Hypothalamus (tissue), 51 donors: ENCODE measurements at regions not wholly inside any gene's neighbourhood (a gene's known extent, or its start where the extent isn't known, plus 50 kb on each side); places are given as distances from the start of the nearest gene placed in this dataset.

ENCODE experiments used
- DNase-seq, 51 donors: peaks; one replicate each; lab custom pipeline; 2025; lab: John Stamatoyannopoulos, UW

- DNase-seq = no peak
Measured at GRCh38 chr3:124089214-124089613, 97.3 kb upstream of the ROPN1 start.

- DNase-seq = peak in 9 of 51 donors; percentile 3 to 57 (median 19)
Measured at GRCh38 chr3:124091716-124092115, 99.8 kb upstream of the ROPN1 start.

- no peak for DNase-seq
Measured at GRCh38 chr3:124092811-124093210, 100.9 kb upstream of the ROPN1 start.

GRCh38 chr3:124094496-124094895 is 102.6 kb upstream of the ROPN1 start:
- peak in 27 of 51 donors; percentile 6 to 72 (median 31) for DNase-seq

GRCh38 chr3:124097362-124098131 is 105.6 kb upstream of the ROPN1 start:
- no peak for DNase-seq

- no peak for DNase-seq
Measured at GRCh38 chr3:124101643-124102042, 109.7 kb upstream of the ROPN1 start.

GRCh38 chr3:124107104-124107890 is 115.4 kb upstream of the ROPN1 start:
- DNase-seq = no peak

- DNase-seq = no peak
Measured at GRCh38 chr3:124108446-124108845, 116.5 kb upstream of the ROPN1 start.

GRCh38 chr3:124113485-124113884 is 121.6 kb upstream of the ROPN1 start:
- DNase-seq = no peak

- DNase-seq = no peak
Measured at GRCh38 chr3:124115279-124115678, 123.4 kb upstream of the ROPN1 start.

- no peak for DNase-seq
Measured at GRCh38 chr3:124115956-124116355, 124.0 kb upstream of the ROPN1 start.

- no peak for DNase-seq
Measured at GRCh38 chr3:124116906-124117305, 125.0 kb upstream of the ROPN1 start.

GRCh38 chr3:124117486-124117885 is 125.6 kb upstream of the ROPN1 start:
- peak in 2 of 51 donors; percentile 17 to 43 for DNase-seq

GRCh38 chr3:124118397-124118796 is 126.5 kb upstream of the ROPN1 start:
- no peak for DNase-seq

- DNase-seq = peak in 1 of 51 donors; percentile 5
Measured at GRCh38 chr3:124119056-124119716, 127.3 kb upstream of the ROPN1 start.

GRCh38 chr3:124121379-124122312 is 129.7 kb upstream of the ROPN1 start:
- DNase-seq = no peak

- no peak for DNase-seq
Measured at GRCh38 chr3:124125315-124125714, 133.4 kb upstream of the ROPN1 start.

- no peak for DNase-seq
Measured at GRCh38 chr3:124126436-124127023, 134.6 kb upstream of the ROPN1 start.

- DNase-seq = no peak
Measured at GRCh38 chr3:124131158-124131557, 139.2 kb upstream of the ROPN1 start.

- no peak for DNase-seq
Measured at GRCh38 chr3:124131580-124131979, 139.7 kb upstream of the ROPN1 start.
